ENCODE measurements at regions not wholly inside any gene's neighbourhood (a gene's known extent, or its start where the extent isn't known, plus 50 kb on each side); places are given as distances from the start of the nearest gene placed in this dataset.

GRCh38 chr5:44885903-44886302, 77.2 kb downstream of the MRPS30 start:
- TF ChIP-seq CTCF (IDR thresholded peaks at IDR 0.05) = no peak
- TF ChIP-seq ZFX (IDR thresholded peaks at IDR 0.05; ENCODE audit: borderline replicate concordance) = no peak
- no peak overlapping the region for H3K27ac ChIP-seq

GRCh38 chr5:44887722-44888121, 79.0 kb downstream of the MRPS30 start:
- H3K27ac ChIP-seq = no peak overlapping the region
- TF ChIP-seq CTCF (IDR thresholded peaks at IDR 0.05) = no peak
- no peak for TF ChIP-seq ZFX (IDR thresholded peaks at IDR 0.05; ENCODE audit: borderline replicate concordance)

DNA sequence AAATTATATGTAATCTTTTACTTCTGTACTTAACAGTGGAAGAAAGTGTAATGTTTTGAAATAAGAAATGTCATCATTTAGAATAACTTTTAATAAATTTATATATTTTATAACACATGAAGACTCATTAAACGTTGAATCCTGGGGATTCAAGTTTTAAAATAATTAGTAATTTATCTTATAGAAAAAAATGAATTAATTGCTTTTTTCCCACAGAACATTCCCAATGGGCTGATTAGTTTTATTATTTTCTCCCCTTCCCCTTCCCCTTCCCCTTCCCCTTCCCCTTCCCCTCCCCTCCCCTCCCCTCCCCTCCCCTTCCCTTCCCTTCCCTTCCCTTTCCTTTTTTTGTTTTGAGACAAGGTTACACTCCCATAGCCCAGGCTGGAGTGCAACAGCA, 79.7 kb downstream of the MRPS30 start:
- no peak for TF ChIP-seq CTCF (IDR thresholded peaks at IDR 0.05)
- TF ChIP-seq ZFX (IDR thresholded peaks at IDR 0.05; ENCODE audit: borderline replicate concordance) = no peak
- no peak overlapping the region for H3K27ac ChIP-seq

GRCh38 chr5:44891116-44891515, 82.4 kb downstream of the MRPS30 start:
- no peak overlapping the region for H3K27ac ChIP-seq
- TF ChIP-seq CTCF (IDR thresholded peaks at IDR 0.05) = no peak
- TF ChIP-seq ZFX (IDR thresholded peaks at IDR 0.05; ENCODE audit: borderline replicate concordance) = no peak

DNA sequence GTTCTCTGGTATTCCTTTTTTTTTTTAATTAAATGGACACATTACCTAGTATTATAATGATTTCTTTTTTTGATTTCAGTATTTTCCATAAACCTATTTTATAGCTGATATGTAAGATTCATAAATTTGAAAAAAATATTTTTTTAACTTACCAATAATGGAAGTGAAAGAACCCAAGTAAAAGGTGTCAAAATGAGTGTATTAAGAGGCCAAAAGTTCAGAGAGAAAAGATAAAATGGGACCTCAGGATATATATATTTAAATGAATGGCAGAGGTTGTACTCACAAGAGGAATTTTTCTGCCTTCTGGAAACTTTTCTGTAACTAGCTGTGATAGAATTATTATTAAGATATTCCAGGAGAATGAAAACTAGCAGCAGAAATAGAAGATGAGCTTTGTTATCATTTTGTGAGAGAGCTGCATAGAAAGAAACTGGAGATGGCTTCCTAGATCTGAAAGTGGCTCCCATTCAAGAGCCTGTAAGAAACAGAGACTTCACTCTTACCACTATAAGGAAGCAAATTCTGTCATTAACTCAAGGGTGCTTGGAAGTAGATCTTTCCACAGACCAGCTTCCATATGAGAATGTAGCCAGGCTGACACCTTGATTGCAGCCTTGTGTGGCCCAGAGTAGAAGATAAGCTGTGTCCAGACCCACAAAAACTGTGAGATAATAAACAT, 91.7 kb downstream of the MRPS30 start:
- TF ChIP-seq ZFX (IDR thresholded peaks at IDR 0.05; ENCODE audit: borderline replicate concordance) (no peak), CTCF (IDR thresholded peaks at IDR 0.05) (no peak)
- H3K27ac ChIP-seq = no peak overlapping the region

DNA sequence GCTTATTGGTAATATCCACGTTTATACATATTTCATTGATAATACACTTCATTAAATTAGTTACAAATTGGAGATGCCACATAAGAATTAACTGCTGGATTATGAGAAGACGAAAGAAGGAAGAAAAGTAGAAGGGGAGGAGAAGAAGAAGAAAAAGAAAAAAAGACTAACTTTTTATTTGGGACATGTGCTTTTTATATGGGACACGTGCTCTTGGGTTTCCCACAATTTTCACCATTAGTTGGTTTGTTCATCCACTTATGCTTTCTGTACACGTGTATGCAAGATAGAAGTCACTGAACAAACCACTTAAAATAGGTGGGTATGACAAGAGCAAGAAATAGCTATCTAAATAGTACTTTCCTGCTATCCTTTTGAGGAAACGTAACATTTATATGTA, 98.6 kb downstream of the MRPS30 start:
- TF ChIP-seq CTCF (IDR thresholded peaks at IDR 0.05) = no peak
- no peak overlapping the region for H3K27ac ChIP-seq

DNA sequence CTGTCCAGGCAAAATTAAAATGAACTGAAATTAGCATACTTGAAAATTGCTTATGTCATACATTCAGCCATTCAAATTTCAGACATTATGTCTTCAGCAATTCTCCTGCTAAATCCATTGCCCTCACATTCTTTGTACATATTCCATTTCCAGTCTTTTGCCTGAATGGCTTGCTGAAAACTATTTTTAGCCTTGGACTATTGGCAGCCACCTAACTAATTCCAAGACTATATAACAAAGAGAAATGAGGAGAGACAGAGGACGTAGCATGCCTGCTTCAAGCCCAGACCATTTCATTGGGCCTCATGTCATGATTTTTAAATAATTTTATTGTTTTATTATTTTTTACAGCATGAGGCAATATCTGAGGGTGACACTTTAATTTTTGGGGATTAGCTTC, 100.3 kb downstream of the MRPS30 start:
- TF ChIP-seq CTCF (IDR thresholded peaks at IDR 0.05) = no peak
- TF ChIP-seq ZFX (IDR thresholded peaks at IDR 0.05; ENCODE audit: borderline replicate concordance) = no peak
- H3K27ac ChIP-seq = no peak overlapping the region

All from 22Rv1 (cell line).